ENCODE measurements at regions not wholly inside any gene's neighbourhood (a gene's known extent, or its start where the extent isn't known, plus 50 kb on each side); places are given as distances from the start of the nearest gene placed in this dataset.

DNA sequence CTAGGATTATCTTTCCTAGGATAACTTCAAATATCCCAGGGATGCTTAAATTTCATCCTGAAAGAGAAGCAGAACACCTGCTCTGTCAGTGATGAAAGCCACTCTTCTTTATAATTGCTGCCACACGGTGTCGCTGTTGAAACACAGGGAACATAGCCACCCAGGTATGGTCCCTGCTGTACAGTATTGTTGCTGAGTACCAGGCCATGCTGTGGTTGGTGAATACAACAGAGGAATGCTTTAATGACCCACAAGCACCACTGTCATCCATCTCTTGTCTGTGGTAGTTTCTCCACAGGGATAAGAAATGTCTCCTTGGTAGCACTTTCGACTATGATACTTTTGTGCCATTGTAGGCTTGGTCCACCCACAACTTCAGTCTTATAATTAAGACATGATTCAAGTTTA is 70.6 kb upstream of the STARD3NL start:
- WGBS = 34% methylated on average over 3 of the region's 3 CpGs
- no peak overlapping the region for H3K4me3 ChIP-seq (ENCODE audit: low read length in 2 of 2)
- no peaks in the 10 kb centered on the region for H3K27me3 ChIP-seq (ENCODE audit: control insufficient read depth in 2 of 2, insufficient read depth in 1 of 2, low read length in 1 of 2)
- no peaks in the 10 kb centered on the region for H3K36me3 ChIP-seq (ENCODE audit: control insufficient read depth in 2 of 2, insufficient read depth in 2 of 2, low read length in 1 of 2)
- peak; percentile 36 to 83 (median 67) for DNase-seq (ENCODE audit: low read depth in 6 of 9, low spot score in 9 of 9)
- H3K4me1 ChIP-seq (ENCODE audit: control insufficient read depth in 2 of 2, insufficient read depth in 2 of 2, low read length in 2 of 2) = no peaks in the 10 kb centered on the region
- H3K9me3 ChIP-seq (ENCODE audit: control insufficient read depth in 2 of 2, insufficient read depth in 1 of 2, low read length in 1 of 2) = no peaks in the 10 kb centered on the region
- H3K27ac ChIP-seq (ENCODE audit: low read depth in 1 of 2, low read length in 1 of 2) = no peak overlapping the region

DNA sequence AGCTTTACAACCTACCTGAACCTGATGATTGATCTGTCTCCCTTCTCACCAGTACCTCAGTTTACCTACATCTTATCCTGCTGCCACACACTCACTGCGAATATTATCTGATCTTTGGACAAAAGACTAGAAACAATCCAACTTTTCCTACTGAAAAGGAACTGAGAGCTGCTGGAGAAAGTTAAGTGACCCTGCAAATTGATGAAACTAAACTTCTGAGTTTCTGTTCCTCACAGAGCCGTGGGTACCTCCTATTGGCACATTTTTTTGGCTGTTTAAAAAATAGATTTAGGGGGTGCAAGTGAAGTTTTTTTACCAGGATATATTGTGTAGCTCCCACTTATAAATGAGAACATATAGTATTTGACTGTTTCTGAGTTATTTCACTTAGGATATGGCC is 66.0 kb upstream of the STARD3NL start:
- Histone ChIP-seq H3K27me3 (ENCODE audit: control insufficient read depth in 2 of 2, insufficient read depth in 1 of 2, low read length in 1 of 2) (no peaks in the 10 kb centered on the region), H3K4me3 (ENCODE audit: low read length in 2 of 2) (no peak overlapping the region), H3K36me3 (ENCODE audit: control insufficient read depth in 2 of 2, insufficient read depth in 2 of 2, low read length in 1 of 2) (no peaks in the 10 kb centered on the region), H3K27ac (ENCODE audit: low read depth in 1 of 2, low read length in 1 of 2) (no peak overlapping the region), H3K4me1 (ENCODE audit: control insufficient read depth in 2 of 2, insufficient read depth in 2 of 2, low read length in 2 of 2) (no peaks in the 10 kb centered on the region), H3K9me3 (ENCODE audit: control insufficient read depth in 2 of 2, insufficient read depth in 1 of 2, low read length in 1 of 2) (no peaks in the 10 kb centered on the region)
- DNase-seq (ENCODE audit: low read depth in 6 of 9, low spot score in 9 of 9) = no peak
- 94% methylated on average over 2 of the region's 2 CpGs for WGBS

DNA sequence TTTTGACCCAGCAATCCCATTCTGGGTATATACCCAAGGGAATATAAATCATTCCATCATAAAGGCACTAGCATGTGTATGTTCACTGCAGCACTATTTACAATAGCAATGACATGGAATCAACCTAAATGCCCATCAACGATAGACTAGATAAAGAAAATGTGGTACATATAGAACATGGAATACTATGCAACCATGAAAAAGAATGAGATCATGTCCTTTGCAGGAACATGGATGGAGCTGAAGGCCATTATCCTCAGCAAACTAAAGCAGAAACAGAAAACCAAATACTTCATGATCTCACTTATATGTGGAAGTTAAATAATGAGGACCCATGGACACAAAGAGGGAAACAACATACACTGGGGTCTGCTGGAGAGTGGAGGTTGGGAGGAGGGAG is 58.0 kb upstream of the STARD3NL start:
- DNase-seq (ENCODE audit: low read depth in 6 of 9, low spot score in 9 of 9) = no peak
- no peaks in the 10 kb centered on the region for H3K9me3 ChIP-seq (ENCODE audit: control insufficient read depth in 2 of 2, insufficient read depth in 1 of 2, low read length in 1 of 2)
- H3K4me3 ChIP-seq (ENCODE audit: low read length in 2 of 2) = no peak overlapping the region
- no peaks in the 10 kb centered on the region for H3K27me3 ChIP-seq (ENCODE audit: control insufficient read depth in 2 of 2, insufficient read depth in 1 of 2, low read length in 1 of 2)
- WGBS = 96% methylated on average over 1 of the region's 1 CpG
- H3K27ac ChIP-seq (ENCODE audit: low read depth in 1 of 2, low read length in 1 of 2) = no peak overlapping the region
- H3K4me1 ChIP-seq (ENCODE audit: control insufficient read depth in 2 of 2, insufficient read depth in 2 of 2, low read length in 2 of 2) = no peaks in the 10 kb centered on the region
- no peaks in the 10 kb centered on the region for H3K36me3 ChIP-seq (ENCODE audit: control insufficient read depth in 2 of 2, insufficient read depth in 2 of 2, low read length in 1 of 2)

DNA sequence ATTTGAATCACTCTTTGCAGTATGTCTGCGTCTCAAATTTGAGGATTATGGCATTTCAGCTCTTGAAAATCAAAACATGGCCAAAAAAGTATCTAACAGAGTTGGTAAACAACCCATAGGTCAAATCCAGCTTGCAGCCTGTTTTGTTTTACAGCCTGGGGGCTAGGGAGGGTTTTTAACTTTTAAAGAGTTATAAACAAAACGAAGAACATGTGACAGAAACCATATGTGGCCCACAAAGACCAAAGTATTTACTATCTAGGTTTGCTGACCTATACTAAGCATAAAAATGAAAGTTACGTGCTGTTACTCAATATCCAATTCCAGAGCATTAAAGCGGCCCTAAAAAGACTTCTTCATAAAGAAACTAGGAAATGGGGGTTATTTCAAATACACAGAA is 55.5 kb upstream of the STARD3NL start:
- Histone ChIP-seq H3K27me3 (ENCODE audit: control insufficient read depth in 2 of 2, insufficient read depth in 1 of 2, low read length in 1 of 2) (no peaks in the 10 kb centered on the region), H3K4me1 (ENCODE audit: control insufficient read depth in 2 of 2, insufficient read depth in 2 of 2, low read length in 2 of 2) (no peaks in the 10 kb centered on the region), H3K4me3 (ENCODE audit: low read length in 2 of 2) (no peak overlapping the region), H3K9me3 (ENCODE audit: control insufficient read depth in 2 of 2, insufficient read depth in 1 of 2, low read length in 1 of 2) (no peaks in the 10 kb centered on the region), H3K36me3 (ENCODE audit: control insufficient read depth in 2 of 2, insufficient read depth in 2 of 2, low read length in 1 of 2) (no peaks in the 10 kb centered on the region), H3K27ac (ENCODE audit: low read depth in 1 of 2, low read length in 1 of 2) (no peak overlapping the region)
- 95% methylated on average over 4 of the region's 4 CpGs for WGBS
- DNase-seq (ENCODE audit: low read depth in 6 of 9, low spot score in 9 of 9) = no peak

DNA sequence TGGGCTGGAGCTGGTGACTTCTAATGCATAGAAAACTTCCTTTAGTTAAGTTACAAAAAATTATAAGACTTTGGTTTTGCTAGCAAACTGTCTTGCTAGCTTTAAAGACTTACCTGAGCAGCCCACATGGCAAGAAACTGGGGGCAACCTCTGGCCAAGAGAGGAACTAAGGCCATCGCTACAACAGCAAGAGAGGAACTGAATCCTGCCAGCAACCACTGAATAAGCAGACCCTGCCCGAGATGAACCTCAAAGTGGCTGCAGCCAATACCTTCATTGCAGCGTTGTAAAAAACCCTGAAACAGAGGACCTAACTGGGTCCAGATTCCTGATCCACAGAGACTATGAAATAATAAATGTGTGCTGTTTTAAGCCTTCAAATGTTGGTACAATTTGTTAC is 54.6 kb upstream of the STARD3NL start:
- WGBS = 87% methylated on average over 3 of the region's 3 CpGs
- no peaks in the 10 kb centered on the region for H3K36me3 ChIP-seq (ENCODE audit: control insufficient read depth in 2 of 2, insufficient read depth in 2 of 2, low read length in 1 of 2)
- H3K9me3 ChIP-seq (ENCODE audit: control insufficient read depth in 2 of 2, insufficient read depth in 1 of 2, low read length in 1 of 2) = no peaks in the 10 kb centered on the region
- no peaks in the 10 kb centered on the region for H3K4me1 ChIP-seq (ENCODE audit: control insufficient read depth in 2 of 2, insufficient read depth in 2 of 2, low read length in 2 of 2)
- H3K27me3 ChIP-seq (ENCODE audit: control insufficient read depth in 2 of 2, insufficient read depth in 1 of 2, low read length in 1 of 2) = no peaks in the 10 kb centered on the region
- no peak overlapping the region for H3K4me3 ChIP-seq (ENCODE audit: low read length in 2 of 2)
- DNase-seq (ENCODE audit: low read depth in 6 of 9, low spot score in 9 of 9) = no peak
- H3K27ac ChIP-seq (ENCODE audit: low read depth in 1 of 2, low read length in 1 of 2) = no peak overlapping the region

DNA sequence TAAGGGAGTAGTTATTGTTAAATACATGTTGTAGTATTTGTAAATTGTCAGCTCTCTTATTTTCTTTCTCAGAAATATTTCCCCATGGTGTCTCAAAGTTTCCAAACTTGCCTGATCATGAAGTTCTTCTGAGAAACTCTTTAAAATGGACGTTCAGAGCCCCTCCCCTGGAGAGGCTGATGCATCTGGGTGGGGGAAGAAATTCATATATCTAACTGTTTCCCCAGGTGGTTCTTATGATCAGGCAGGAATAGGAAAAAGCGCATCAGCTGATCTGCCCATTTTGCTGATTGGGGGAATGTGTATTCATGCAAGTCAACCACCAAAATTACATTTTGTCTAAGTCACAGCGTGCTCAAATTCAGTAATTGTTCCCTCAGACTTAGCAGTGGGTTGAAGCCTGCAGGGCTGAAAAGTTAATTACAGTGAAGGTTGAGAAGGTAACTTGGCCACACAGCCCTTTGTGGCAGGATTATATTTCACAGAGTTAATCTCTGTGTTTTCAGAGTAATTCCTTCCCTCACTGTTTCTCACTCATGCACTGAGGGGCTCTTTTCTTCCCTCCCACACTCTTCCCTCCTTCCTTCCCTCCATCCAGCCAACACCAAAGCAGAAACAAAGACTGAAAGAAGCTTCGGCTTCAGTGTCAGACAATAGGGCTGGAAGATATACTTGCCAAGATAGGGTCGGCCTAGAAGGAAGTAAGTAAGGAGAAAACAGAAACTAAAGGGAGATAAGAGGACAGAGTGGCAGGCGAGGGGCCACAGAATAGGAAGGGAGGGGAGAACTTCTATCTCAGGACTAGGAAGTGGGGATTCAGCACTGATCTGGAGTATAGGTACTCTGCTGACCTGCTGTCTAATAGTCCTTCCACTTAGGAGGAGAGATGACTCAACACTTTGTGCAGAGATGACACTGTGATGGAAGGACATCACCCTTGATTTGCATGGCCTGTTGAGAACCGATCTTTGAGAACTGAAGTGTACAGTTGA is 50.5 kb upstream of the STARD3NL start:
- H3K36me3 ChIP-seq (ENCODE audit: control insufficient read depth in 2 of 2, insufficient read depth in 2 of 2, low read length in 1 of 2) = no peaks in the 10 kb centered on the region
- H3K27ac ChIP-seq (ENCODE audit: low read depth in 1 of 2, low read length in 1 of 2) = no peak overlapping the region
- 77% methylated on average over 7 of the region's 7 CpGs for WGBS
- no peaks in the 10 kb centered on the region for H3K27me3 ChIP-seq (ENCODE audit: control insufficient read depth in 2 of 2, insufficient read depth in 1 of 2, low read length in 1 of 2)
- H3K9me3 ChIP-seq (ENCODE audit: control insufficient read depth in 2 of 2, insufficient read depth in 1 of 2, low read length in 1 of 2) = no peaks in the 10 kb centered on the region
- no peaks in the 10 kb centered on the region for H3K4me1 ChIP-seq (ENCODE audit: control insufficient read depth in 2 of 2, insufficient read depth in 2 of 2, low read length in 2 of 2)
- H3K4me3 ChIP-seq (ENCODE audit: low read length in 2 of 2) = no peak overlapping the region
- DNase-seq (ENCODE audit: low read depth in 6 of 9, low spot score in 9 of 9) = no peak

Measured in thymus (tissue), 11 donors.